ENCODE measurements at regions not wholly inside any gene's neighbourhood (a gene's known extent, or its start where the extent isn't known, plus 50 kb on each side); places are given as distances from the start of the nearest gene placed in this dataset.

DNA sequence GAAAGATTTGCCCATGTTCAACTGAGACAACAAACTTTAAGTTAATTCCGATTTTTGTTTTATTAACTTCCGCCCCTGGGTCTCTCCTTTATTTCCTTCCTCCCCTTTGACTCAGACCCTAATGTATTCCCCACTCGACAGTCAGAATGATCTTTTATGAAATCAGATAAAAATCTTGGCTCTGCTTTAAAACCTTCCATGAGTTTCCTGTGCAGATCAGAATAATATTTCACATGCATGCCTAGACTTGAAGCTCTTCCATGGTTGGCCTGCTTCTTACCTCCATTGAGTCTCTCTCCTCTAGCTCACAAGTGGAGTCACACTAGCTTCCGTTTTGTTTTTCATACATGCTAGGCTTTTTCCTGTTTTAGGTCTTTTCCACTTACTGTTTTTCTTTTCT is 116.8 kb upstream of the SPATA16 start (continued):
- TF ChIP-seq, protein P1, sequence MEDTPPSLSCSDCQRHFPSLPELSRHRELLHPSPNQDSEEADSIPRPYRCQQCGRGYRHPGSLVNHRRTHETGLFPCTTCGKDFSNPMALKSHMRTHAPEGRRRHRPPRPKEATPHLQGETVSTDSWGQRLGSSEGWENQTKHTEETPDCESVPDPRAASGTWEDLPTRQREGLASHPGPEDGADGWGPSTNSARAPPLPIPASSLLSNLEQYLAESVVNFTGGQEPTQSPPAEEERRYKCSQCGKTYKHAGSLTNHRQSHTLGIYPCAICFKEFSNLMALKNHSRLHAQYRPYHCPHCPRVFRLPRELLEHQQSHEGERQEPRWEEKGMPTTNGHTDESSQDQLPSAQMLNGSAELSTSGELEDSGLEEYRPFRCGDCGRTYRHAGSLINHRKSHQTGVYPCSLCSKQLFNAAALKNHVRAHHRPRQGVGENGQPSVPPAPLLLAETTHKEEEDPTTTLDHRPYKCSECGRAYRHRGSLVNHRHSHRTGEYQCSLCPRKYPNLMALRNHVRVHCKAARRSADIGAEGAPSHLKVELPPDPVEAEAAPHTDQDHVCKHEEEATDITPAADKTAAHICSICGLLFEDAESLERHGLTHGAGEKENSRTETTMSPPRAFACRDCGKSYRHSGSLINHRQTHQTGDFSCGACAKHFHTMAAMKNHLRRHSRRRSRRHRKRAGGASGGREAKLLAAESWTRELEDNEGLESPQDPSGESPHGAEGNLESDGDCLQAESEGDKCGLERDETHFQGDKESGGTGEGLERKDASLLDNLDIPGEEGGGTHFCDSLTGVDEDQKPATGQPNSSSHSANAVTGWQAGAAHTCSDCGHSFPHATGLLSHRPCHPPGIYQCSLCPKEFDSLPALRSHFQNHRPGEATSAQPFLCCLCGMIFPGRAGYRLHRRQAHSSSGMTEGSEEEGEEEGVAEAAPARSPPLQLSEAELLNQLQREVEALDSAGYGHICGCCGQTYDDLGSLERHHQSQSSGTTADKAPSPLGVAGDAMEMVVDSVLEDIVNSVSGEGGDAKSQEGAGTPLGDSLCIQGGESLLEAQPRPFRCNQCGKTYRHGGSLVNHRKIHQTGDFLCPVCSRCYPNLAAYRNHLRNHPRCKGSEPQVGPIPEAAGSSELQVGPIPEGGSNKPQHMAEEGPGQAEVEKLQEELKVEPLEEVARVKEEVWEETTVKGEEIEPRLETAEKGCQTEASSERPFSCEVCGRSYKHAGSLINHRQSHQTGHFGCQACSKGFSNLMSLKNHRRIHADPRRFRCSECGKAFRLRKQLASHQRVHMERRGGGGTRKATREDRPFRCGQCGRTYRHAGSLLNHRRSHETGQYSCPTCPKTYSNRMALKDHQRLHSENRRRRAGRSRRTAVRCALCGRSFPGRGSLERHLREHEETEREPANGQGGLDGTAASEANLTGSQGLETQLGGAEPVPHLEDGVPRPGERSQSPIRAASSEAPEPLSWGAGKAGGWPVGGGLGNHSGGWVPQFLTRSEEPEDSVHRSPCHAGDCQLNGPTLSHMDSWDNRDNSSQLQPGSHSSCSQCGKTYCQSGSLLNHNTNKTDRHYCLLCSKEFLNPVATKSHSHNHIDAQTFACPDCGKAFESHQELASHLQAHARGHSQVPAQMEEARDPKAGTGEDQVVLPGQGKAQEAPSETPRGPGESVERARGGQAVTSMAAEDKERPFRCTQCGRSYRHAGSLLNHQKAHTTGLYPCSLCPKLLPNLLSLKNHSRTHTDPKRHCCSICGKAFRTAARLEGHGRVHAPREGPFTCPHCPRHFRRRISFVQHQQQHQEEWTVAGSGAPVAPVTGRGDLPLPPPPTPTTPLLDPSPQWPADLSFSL (CRISPR knock-in tag; IDR thresholded peaks at IDR 0.05) = no peak
- no peak for TF ChIP-seq TEAD3 (CRISPR knock-in tag; optimal IDR thresholded peaks at IDR 0.05; ENCODE audit: borderline replicate concordance)

DNA sequence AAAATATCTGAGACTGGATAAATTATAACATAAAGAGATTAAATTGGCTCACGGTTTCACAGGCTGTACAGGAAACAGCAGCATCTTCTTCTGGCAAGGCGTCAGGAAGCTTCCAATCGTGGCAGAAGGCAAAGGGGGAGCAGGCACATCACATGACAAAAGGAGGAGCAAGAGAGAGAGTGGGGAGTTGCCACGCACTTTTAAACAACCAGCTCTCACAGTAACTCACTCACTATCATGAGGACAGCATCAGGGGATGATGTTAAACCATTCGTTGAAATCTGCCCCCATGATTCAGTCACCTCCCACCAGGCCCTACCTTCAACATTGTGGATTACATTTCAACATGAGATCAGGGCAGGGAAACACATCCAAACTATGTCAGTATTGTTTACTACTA is 114.5 kb upstream of the SPATA16 start:
- no peak for DNase-seq (ENCODE audit: low spot score)
- in situ Hi-C loops (cut with HindIII; ENCODE audit: extremely low pct_ligation_motif_present, low pct_unique_long_range_greater_than_20kb) = no loop called here
- H3K27me3 ChIP-seq (ENCODE audit: control insufficient read depth in 1 of 2, insufficient read depth in 2 of 2, low read length in 2 of 2) = no peaks in the 10 kb centered on the region
- ChIA-PET POLR2A (no interaction called here), CTCF (ENCODE audit: low intra/inter-chr PET ratio, low total read pairs) (no interaction called here)
- H3K9me3 ChIP-seq (ENCODE audit: low read length) = no peaks in the 10 kb centered on the region
- H3K4me3 ChIP-seq (replicated peaks in 1 of 3; ENCODE audit: insufficient read depth in 1 of 3, low read depth in 2 of 3, low read length in 3 of 3) = no peak overlapping the region
- H3K27ac ChIP-seq (ENCODE audit: extremely low read length, insufficient read depth, low read length) = no peak overlapping the region
- H3K36me3 ChIP-seq (replicated peaks in 1 of 2; ENCODE audit: control insufficient read depth in 1 of 2, insufficient read depth in 2 of 2, low read length in 2 of 2) = no peaks in the 10 kb centered on the region
- no peaks in the 10 kb centered on the region for H4K20me1 ChIP-seq (ENCODE audit: insufficient read depth, low read length)
- TF ChIP-seq ARHGAP35 (CRISPR knock-in tag; IDR thresholded peaks at IDR 0.05; ENCODE audit: borderline replicate concordance) = no peak
- TF ChIP-seq ZNF556 (CRISPR knock-in tag; IDR thresholded peaks at IDR 0.05; ENCODE audit: borderline replicate concordance) = no peak
- no peak for TF ChIP-seq KLF13 (CRISPR knock-in tag; IDR thresholded peaks at IDR 0.05)
- TF ChIP-seq TP53 (CRISPR knock-in tag; conservative IDR thresholded peaks at IDR 0.05) = no peak
- no peak for TF ChIP-seq ZNF160 (CRISPR knock-in tag; IDR thresholded peaks at IDR 0.05)
- no peak for TF ChIP-seq NR2F6 (IDR thresholded peaks at IDR 0.05)
- TF ChIP-seq NR2F6 (CRISPR knock-in tag; IDR thresholded peaks at IDR 0.05) = no peak
- no peak for TF ChIP-seq CC2D1A (CRISPR knock-in tag; IDR thresholded peaks at IDR 0.05)
- TF ChIP-seq TBX2 (CRISPR knock-in tag; IDR thresholded peaks at IDR 0.05; ENCODE audit: borderline replicate concordance) = no peak
- no peak for TF ChIP-seq ZMYM3 (CRISPR knock-in tag; IDR thresholded peaks at IDR 0.05)
- no peak for TF ChIP-seq MTF1 (CRISPR knock-in tag; IDR thresholded peaks at IDR 0.05)
- TF ChIP-seq, protein P2, sequence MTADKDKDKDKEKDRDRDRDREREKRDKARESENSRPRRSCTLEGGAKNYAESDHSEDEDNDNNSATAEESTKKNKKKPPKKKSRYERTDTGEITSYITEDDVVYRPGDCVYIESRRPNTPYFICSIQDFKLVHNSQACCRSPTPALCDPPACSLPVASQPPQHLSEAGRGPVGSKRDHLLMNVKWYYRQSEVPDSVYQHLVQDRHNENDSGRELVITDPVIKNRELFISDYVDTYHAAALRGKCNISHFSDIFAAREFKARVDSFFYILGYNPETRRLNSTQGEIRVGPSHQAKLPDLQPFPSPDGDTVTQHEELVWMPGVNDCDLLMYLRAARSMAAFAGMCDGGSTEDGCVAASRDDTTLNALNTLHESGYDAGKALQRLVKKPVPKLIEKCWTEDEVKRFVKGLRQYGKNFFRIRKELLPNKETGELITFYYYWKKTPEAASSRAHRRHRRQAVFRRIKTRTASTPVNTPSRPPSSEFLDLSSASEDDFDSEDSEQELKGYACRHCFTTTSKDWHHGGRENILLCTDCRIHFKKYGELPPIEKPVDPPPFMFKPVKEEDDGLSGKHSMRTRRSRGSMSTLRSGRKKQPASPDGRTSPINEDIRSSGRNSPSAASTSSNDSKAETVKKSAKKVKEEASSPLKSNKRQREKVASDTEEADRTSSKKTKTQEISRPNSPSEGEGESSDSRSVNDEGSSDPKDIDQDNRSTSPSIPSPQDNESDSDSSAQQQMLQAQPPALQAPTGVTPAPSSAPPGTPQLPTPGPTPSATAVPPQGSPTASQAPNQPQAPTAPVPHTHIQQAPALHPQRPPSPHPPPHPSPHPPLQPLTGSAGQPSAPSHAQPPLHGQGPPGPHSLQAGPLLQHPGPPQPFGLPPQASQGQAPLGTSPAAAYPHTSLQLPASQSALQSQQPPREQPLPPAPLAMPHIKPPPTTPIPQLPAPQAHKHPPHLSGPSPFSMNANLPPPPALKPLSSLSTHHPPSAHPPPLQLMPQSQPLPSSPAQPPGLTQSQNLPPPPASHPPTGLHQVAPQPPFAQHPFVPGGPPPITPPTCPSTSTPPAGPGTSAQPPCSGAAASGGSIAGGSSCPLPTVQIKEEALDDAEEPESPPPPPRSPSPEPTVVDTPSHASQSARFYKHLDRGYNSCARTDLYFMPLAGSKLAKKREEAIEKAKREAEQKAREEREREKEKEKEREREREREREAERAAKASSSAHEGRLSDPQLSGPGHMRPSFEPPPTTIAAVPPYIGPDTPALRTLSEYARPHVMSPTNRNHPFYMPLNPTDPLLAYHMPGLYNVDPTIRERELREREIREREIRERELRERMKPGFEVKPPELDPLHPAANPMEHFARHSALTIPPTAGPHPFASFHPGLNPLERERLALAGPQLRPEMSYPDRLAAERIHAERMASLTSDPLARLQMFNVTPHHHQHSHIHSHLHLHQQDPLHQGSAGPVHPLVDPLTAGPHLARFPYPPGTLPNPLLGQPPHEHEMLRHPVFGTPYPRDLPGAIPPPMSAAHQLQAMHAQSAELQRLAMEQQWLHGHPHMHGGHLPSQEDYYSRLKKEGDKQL (CRISPR knock-in tag; IDR thresholded peaks at IDR 0.05; ENCODE audit: low read depth) = no peak
- no peak for TF ChIP-seq MAFG (CRISPR knock-in tag; IDR thresholded peaks at IDR 0.05)
- H2AFZ ChIP-seq (ENCODE audit: low read length) = no peak overlapping the region
- H3K4me2 ChIP-seq (ENCODE audit: low read depth, low read length) = no peak overlapping the region
- no peaks in the 10 kb centered on the region for H3K4me1 ChIP-seq (ENCODE audit: insufficient read depth, low read length)
- intact Hi-C loops (cut with micrococcal nuclease; ENCODE audit: unreplicated experiment) = no loop called here
- no peak for FAIRE-seq
- no TSS peak for BruUV-seq (replicated peaks)
- no peak overlapping the region for H3K9ac ChIP-seq (ENCODE audit: insufficient read depth, low read depth, low read length)
- no peaks in the 10 kb centered on the region for H3K79me2 ChIP-seq (ENCODE audit: insufficient read depth, low read length)
- no peak for ATAC-seq
- WGBS (ENCODE audit: low lambda C conversion rate) = 0% methylated on average over 5 of the region's 5 CpGs

All from HepG2 (cell line).